Astrocyte (in vitro differentiated cells and primary cell): ENCODE measurements at regions not wholly inside any gene's neighbourhood (a gene's known extent, or its start where the extent isn't known, plus 50 kb on each side); places are given as distances from the start of the nearest gene placed in this dataset.

Source experiments
- EZH2 ChIP-seq: IDR thresholded peaks from 2 replicates; pipeline ENCODE4 v1.6.1; 2012; ENCODE audit warnings: mild to moderate bottlenecking, low read length, inconsistent platforms; ENCODE audit not compliant: insufficient read depth
- TF ChIP-seq, protein P1 (sequence below): IDR thresholded peaks from 2 replicates; pipeline ENCODE4 v1.5.1; 2011; ENCODE audit warnings: low read depth, mild to moderate bottlenecking, inconsistent platforms, low read length, moderate library complexity; ENCODE audit not compliant: insufficient read depth

DNA sequence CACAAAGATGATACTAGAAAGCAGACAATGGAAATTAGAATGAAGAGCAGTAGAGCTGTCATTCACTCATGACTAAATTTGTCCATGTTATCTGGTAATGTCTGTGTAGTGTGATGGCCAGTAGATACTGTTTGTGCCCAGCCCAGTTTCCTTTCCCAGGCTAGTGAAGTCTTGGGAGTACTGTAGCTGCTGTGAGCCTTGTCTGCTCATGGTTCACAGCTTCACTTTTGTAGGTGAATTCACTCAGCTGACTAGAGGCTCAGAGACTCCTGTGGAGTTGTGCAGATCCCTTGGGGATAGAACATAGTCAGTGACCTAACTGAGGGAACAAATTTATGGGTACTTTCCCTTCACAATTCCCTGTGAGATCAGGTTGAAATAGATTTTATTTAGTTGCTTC lies 572.5 kb downstream of the ARL4A start:
- TF ChIP-seq EZH2: no peak
- TF ChIP-seq, protein P1, sequence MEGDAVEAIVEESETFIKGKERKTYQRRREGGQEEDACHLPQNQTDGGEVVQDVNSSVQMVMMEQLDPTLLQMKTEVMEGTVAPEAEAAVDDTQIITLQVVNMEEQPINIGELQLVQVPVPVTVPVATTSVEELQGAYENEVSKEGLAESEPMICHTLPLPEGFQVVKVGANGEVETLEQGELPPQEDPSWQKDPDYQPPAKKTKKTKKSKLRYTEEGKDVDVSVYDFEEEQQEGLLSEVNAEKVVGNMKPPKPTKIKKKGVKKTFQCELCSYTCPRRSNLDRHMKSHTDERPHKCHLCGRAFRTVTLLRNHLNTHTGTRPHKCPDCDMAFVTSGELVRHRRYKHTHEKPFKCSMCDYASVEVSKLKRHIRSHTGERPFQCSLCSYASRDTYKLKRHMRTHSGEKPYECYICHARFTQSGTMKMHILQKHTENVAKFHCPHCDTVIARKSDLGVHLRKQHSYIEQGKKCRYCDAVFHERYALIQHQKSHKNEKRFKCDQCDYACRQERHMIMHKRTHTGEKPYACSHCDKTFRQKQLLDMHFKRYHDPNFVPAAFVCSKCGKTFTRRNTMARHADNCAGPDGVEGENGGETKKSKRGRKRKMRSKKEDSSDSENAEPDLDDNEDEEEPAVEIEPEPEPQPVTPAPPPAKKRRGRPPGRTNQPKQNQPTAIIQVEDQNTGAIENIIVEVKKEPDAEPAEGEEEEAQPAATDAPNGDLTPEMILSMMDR: no peak
